ENCODE measurements at regions not wholly inside any gene's neighbourhood (a gene's known extent, or its start where the extent isn't known, plus 50 kb on each side); places are given as distances from the start of the nearest gene placed in this dataset.

- H2AFZ ChIP-seq (replicated peaks) = no peak overlapping the region
- TF ChIP-seq EZH2 (IDR thresholded peaks at IDR 0.05) (no peak), EZH2phosphoT487 (IDR thresholded peaks at IDR 0.05) (no peak), CTCF (IDR thresholded peaks at IDR 0.05) (no peak)
- H3K9me3 ChIP-seq (ENCODE audit: low read depth) = no peaks in the 10 kb centered on the region
- H3K36me3 ChIP-seq = no peaks in the 10 kb centered on the region
- no peaks in the 10 kb centered on the region for H3K27me3 ChIP-seq
- no peaks in the 10 kb centered on the region for H4K20me1 ChIP-seq (ENCODE audit: low read depth)
- H3K4me3 ChIP-seq = no peak overlapping the region
- DNase-seq (ENCODE audit: low spot score) = no peak
- no peak overlapping the region for H3K27ac ChIP-seq
- Mint-ChIP-seq H3K4me1 (no peaks in the 10 kb centered on the region), H3K27me3 (ENCODE audit: insufficient read depth, low read depth) (no peaks in the 10 kb centered on the region), H3K27ac (no peak overlapping the region), H3K4me3 (no peak overlapping the region), H3K36me3 (peaks cover 2% of the 10 kb centered on the region), H3K9me3 (peaks cover 17% of the 10 kb centered on the region)
- no peaks in the 10 kb centered on the region for H3K79me2 ChIP-seq (ENCODE audit: low read depth)
- no peak overlapping the region for H3K4me2 ChIP-seq
- no peaks in the 10 kb centered on the region for H3F3A ChIP-seq (ENCODE audit: low read depth)
- H3K9ac ChIP-seq = no peak overlapping the region
- H3K4me1 ChIP-seq = no peaks in the 10 kb centered on the region
These were observed 122.7 kb upstream of the NSMCE3 start for GRCh38 chr15:29392358-29392757.

DNA sequence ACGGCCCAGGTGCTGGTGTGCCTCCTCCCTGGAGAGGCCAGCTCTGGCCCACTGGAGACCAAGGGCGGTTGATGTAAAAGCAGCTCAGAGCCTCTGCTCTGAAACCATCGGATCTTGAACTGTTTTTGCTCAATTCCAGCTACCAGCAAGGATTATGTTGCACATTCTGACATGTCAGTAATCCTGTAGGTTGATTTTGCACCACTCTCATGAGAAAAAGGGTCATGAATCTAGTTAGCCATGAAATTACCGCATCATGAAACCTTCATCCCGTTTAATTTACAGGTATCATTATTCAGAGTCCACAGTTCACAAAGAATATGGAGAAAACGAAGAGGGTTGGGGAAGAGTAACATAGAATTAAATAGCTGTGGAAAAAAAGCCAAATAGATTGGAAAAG is 120.4 kb upstream of the NSMCE3 start:
- peaks cover 6% of the 10 kb centered on the region for H3K4me1 ChIP-seq
- H3K36me3 Mint-ChIP-seq = peaks cover 2% of the 10 kb centered on the region
- H3K27ac ChIP-seq = no peak overlapping the region

GRCh38 chr15:29386523-29386922 is 116.9 kb upstream of the NSMCE3 start:
- Histone ChIP-seq H3K79me2 (ENCODE audit: low read depth) (no peaks in the 10 kb centered on the region), H4K20me1 (ENCODE audit: low read depth) (no peaks in the 10 kb centered on the region), H3K27me3 (no peaks in the 10 kb centered on the region), H3K36me3 (no peaks in the 10 kb centered on the region), H3K4me1 (peaks cover 6% of the 10 kb centered on the region), H3K27ac (no peak overlapping the region), H3K9me3 (ENCODE audit: low read depth) (no peaks in the 10 kb centered on the region), H3K9ac (no peak overlapping the region), H3K4me3 (no peak overlapping the region), H3K4me2 (no peak overlapping the region), H2AFZ (replicated peaks) (no peak overlapping the region), H3F3A (ENCODE audit: low read depth) (no peaks in the 10 kb centered on the region)
- peak; percentile 60 for DNase-seq (ENCODE audit: low spot score)
- H3K9me3 Mint-ChIP-seq = peaks cover 10% of the 10 kb centered on the region
- H3K4me3 Mint-ChIP-seq = no peak overlapping the region
- H3K27me3 Mint-ChIP-seq (ENCODE audit: insufficient read depth, low read depth) = peaks cover 6% of the 10 kb centered on the region
- H3K36me3 Mint-ChIP-seq = no peaks in the 10 kb centered on the region
- no peak for TF ChIP-seq CTCF (IDR thresholded peaks at IDR 0.05)
- no peak for TF ChIP-seq EZH2 (IDR thresholded peaks at IDR 0.05)
- no peak for TF ChIP-seq EZH2phosphoT487 (IDR thresholded peaks at IDR 0.05)
- H3K4me1 Mint-ChIP-seq = peaks cover 23% of the 10 kb centered on the region
- peak overlapping the region; percentile 92 for H3K27ac Mint-ChIP-seq

More for the DNA sequence above, 120.4 kb upstream of the NSMCE3 start:
- DNase-seq (ENCODE audit: low spot score) = no peak
- TF ChIP-seq EZH2 (IDR thresholded peaks at IDR 0.05) (no peak), EZH2phosphoT487 (IDR thresholded peaks at IDR 0.05) (no peak), CTCF (IDR thresholded peaks at IDR 0.05) (no peak)
- H2AFZ ChIP-seq (replicated peaks) = no peak overlapping the region
- H3K36me3 ChIP-seq = no peaks in the 10 kb centered on the region
- Mint-ChIP-seq H3K4me1 (peaks cover 14% of the 10 kb centered on the region), H3K9me3 (peaks cover 23% of the 10 kb centered on the region), H3K4me3 (no peak overlapping the region), H3K27me3 (ENCODE audit: insufficient read depth, low read depth) (no peaks in the 10 kb centered on the region), H3K27ac (no peak overlapping the region)
- no peaks in the 10 kb centered on the region for H3F3A ChIP-seq (ENCODE audit: low read depth)
- no peaks in the 10 kb centered on the region for H3K9me3 ChIP-seq (ENCODE audit: low read depth)
- no peak overlapping the region for H3K9ac ChIP-seq
- H3K79me2 ChIP-seq (ENCODE audit: low read depth) = no peaks in the 10 kb centered on the region
- no peaks in the 10 kb centered on the region for H4K20me1 ChIP-seq (ENCODE audit: low read depth)
- H3K4me3 ChIP-seq = no peak overlapping the region
- no peaks in the 10 kb centered on the region for H3K27me3 ChIP-seq
- no peak overlapping the region for H3K4me2 ChIP-seq
